ENCODE measurements at regions not wholly inside any gene's neighbourhood (a gene's known extent, or its start where the extent isn't known, plus 50 kb on each side); places are given as distances from the start of the nearest gene placed in this dataset.

DNA sequence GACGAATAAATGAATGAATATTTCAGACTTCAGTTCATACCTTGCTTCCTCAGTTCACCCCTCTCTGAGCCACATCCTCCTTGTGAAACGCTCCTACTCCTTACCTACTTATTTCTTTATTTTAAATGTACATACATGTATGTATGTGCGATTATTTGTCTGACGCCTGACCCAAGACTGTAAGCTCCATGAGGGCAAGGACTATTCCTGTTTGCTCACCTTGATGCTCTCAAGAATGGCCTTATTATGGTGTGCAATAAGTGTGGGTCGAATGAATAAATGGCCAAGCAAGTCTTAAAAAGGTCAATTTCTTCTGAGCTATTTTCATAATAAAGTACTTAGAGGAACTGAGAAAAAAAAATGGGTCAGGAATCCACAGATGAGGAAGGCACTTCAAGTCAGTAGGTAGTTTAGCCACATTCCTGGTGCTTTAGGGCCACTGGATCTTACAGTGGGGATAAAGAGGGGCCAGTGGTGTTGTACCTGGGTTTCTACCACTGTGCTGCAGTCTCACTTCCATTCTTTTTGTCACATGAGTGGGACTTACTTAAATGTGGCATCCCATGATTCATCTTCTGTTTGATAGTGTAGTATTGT is 74.7 kb downstream of the SDC1 start:
- no peak for DNase-seq

DNA sequence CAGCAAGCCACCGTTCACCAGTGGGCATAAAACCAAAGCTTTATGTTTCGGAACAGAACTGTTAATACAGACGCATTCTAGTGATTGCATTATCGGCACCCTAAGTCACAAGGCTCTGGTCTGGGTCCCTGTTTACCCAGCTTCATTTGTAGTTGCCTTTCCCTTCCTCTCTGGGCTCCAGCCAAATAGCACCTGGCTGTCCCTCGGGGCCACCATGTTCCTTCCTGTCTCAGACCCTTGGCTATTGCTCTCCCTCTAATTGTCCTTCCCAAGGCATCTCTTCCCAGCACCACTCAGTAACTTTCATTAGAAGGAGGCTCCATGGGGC is 75.3 kb downstream of the SDC1 start:
- intact Hi-C loops (cut with DNase I): no loop called here
- ATAC-seq (ENCODE audit: poor library complexity) (no peak), DNase-seq (no peak)

More for the DNA sequence above, 74.7 kb downstream of the SDC1 start:
- intact Hi-C loops (cut with DNase I): no loop called here
- ATAC-seq (ENCODE audit: poor library complexity): no peak

DNA sequence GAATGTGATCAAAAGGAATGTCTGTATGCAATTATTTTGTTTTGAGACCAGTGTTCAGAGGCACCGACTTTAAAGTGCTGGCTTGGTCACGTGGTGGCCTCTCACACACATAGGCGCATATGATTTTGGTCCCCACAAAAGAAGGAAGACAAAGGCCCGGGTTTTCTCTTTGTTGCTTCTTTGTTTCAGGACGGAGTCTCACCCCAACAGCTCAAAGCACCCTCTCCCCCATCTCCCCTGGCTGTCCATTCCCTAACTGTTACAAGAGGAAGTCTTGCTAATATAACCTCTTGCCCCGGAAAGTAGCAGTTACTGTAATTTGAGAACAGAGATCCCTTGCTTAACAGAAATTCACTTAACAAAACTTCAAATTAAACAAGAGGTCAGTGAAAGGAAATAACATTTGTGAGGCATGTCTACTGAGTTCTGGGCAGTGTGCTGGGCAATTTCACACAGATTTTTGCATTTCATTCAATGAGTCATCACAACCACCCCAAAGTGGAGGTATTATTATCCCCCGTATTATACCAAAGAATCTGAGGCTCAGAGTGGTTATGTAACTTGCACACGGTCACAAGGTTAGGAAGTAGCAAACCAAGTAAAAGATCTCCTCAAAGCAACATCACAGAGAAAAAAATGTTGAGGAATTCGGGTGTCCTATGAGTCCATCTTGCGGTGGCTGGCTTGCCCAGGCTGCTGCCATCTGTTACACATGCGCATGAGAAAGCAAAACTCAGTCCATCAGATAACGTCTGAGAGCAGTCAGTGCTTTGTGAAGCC is 75.8 kb downstream of the SDC1 start:
- DNase-seq (no peak), ATAC-seq (ENCODE audit: poor library complexity) (no peak)
- intact Hi-C loops (cut with DNase I): no loop called here

DNA sequence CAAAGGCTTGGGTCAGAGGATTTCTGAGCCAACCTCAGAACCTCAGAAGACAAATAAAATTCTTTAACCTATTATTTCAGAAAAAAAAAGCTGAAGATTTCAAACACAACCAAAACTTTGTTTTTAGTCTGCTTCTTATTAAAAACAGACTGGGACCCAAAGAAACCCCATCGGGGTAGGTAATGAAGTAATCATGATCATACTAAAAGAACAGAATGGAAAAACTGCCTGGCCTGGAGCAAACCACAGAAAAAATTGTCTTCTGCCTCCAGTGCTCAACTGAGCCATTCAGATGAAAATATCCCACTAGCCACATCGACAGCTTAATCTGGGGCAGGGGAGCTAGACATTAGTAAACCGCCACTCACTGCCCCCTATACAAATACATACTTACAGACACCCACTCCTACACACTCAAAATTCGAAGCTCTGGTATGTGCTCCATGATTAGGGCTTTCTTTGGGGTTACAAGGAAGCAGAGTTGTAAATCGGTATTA is 76.5 kb downstream of the SDC1 start:
- DNase-seq (no peak), ATAC-seq (ENCODE audit: poor library complexity) (no peak)
- intact Hi-C loops (cut with DNase I): no loop called here

DNA sequence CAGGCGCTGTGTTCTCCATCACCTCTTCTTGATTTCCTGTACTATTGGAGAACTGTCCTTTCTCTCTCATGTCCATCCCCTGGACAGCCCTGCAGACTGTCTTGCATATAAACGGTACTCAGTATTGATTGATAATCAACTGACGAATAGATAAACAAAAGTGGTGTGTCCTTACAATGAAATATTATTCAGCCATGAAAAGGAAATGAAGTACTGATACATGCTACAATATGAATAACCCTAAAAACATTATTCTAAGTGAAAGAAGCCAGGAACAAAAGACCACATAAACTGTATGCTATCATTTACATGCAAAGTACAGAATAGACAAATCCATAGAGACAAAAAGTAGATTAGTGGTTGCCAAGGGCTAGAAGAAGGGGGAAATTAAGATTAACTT is 77.6 kb downstream of the SDC1 start:
- intact Hi-C loops (cut with DNase I): no loop called here
- DNase-seq (no peak), ATAC-seq (ENCODE audit: poor library complexity) (no peak)

DNA sequence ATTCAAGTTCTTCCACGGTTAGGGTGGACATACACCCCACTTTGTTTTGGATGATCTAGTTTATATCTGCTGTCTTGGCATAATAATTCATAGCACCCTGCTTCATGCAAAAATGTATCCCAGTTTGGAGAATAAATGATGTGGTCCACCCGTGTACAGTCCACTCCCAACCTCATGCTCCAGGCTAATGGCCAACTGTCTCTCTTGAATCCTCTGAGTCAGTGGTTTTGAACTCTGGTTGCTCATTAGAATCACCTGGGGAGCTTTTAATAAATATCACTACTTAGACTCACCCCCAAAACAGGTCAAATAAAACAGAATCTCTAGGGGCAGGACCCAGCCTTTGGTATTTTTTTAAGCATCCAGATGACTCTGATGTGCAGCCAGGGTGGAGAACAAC is 78.5 kb downstream of the SDC1 start:
- ATAC-seq (ENCODE audit: poor library complexity) (no peak), DNase-seq (no peak)
- intact Hi-C loops (cut with DNase I): no loop called here

DNA sequence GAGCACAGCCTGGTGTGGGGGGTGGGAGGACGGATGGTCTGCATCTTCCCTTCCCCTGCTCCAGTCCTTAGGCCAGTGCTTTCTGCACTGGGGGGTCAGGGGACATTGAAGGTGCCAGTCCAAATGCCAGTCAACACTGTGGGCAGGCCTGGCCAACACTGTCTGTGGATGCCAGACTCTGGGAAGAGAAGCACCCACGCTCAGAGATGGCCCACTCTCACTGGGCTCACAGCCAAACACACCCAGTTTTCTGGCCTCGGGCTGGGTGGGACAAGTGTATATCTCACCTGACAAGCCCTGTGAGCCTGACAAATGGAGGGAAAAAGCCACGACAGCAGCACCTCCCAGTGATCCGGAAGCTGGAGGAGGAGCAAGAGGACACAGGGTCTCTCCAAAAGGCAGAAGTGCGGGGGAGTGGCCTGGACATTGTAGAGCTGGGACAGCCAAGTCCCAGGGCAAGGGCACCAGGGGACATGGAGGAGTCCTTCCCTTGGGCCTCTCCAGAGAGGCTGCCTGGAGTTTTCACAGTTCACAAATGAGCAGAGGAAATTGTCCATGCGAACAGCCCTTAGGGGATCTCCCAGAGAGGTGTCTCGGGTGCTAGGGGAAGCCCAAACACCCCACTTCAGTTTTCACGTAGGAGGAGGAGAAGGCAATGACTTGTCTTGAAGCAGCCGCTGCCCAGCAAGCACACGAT is 79.3 kb downstream of the SDC1 start:
- ATAC-seq (ENCODE audit: poor library complexity) (peak; percentile 25), DNase-seq (no peak)
- intact Hi-C loops (cut with DNase I): no loop called here

DNA sequence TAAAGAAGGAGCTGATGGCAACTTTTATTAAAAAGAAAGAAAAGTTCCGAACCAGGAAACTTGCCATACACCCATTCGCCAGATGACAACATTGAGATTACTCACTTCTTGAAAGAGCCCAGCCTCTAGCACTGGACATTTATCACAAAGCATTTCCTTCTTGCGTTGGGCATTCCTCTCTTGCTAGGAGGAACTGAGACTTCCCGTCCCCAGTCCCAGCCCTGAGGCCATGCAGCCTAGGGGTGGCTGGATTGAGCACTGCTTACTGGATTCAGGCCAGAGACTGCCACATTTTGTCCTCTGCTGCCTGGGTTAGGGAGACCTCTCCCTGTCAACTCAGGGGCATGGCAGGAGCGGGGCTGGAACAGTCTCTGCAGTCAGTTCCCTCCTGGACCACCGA is 80.1 kb downstream of the SDC1 start:
- DNase-seq (no peak), ATAC-seq (ENCODE audit: poor library complexity) (no peak)
- intact Hi-C loops (cut with DNase I): no loop called here

DNA sequence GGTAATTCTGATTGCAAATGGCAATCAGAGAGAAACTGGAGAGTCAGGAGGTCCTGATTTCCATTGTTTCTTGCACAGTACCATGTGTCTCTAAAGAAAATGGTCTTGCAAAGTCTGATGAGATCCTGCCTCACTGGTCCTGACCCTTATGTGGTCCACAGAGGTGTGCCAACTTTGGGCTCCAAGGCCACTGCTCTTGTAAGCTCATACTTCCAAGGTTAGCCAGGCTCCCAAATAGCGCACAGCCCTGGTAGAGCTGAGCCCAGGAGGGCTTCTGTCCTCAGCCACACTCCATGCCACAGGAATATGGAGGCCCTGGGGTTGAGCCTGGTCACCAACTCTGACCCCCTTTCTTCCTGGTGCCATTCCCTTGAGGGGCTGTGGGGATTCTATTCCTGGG is 80.7 kb downstream of the SDC1 start:
- intact Hi-C loops (cut with DNase I): no loop called here
- ATAC-seq (ENCODE audit: poor library complexity) (no peak), DNase-seq (no peak)

DNA sequence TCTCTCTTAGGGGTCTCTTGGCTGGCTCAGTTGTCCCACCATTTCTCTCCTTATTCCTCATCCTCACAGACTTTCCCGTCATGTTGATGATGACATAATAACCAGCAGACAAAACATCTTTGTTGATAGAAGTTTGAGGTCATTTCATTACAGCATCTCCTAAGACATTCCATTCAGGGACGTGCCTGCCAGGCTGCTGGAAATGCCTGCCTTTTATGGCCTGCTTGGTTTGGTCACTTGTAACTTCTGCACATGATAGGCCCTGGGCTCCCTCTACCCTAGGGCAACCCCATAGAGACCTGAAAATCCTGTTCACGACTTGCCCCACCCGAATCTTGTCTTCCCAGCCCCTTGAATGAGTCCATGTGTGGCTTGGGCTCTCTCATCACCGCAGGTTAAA is 81.7 kb downstream of the SDC1 start:
- no peak for ATAC-seq (ENCODE audit: poor library complexity)
- no peak for DNase-seq
- intact Hi-C loops (cut with DNase I): no loop called here

DNA sequence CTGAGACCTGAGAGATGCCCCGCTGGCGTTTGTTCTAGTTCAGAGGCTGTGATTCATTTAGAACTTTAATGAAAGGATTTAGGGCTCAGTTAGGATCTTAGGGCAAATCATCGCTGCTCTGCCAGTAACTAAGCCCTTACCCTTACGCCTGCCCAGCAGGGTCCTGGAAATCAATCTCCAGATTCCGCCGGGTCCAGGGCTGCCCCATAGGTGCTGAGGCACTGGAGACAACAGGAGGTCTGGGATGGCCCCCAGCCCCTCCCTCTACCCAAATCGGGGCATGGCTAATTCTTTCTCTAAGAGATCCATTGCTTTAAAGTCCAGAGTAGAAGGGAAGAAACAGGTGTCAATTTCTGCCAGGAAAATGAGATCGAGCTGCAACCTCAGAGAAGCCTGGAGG is 83.1 kb downstream of the SDC1 start:
- no peak for DNase-seq
- no peak for ATAC-seq (ENCODE audit: poor library complexity)
- intact Hi-C loops (cut with DNase I): no loop called here

DNA sequence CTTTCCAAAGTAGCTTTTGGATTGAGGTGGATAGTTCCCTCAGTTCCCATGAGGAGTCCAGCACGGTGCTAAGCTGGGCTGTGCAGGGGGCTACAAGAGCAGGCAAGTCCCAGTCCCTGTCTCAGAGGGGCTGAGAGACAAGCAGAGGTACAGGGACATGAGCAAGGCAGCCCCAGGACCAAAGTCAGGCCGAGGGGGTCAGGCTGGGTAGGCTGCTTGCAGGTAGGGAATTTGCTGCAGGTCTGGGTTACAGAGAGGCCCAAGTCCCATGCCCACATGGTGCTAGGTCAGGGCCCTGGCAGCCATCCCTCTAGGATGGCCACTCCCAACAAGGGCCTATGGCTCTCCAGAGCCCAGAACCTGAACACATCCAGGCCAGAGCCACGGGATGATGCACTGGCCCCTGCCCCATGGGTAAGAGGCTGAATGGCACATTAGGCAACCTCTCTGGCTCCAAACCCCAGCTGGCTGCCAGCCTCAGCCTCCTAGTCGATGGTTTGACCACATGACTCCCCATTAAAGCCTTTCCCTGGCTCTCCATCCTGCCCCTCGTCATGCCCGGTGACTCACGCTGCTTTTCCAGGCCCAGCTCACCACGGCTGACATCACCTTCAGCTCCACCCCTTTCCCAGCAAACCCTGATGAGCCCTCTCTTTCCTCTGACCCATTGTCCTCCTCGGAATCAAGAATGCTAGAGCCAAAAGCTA is 83.7 kb downstream of the SDC1 start:
- peak; percentile 40 for ATAC-seq (ENCODE audit: poor library complexity)
- DNase-seq: peak; percentile 54
- intact Hi-C loops (cut with DNase I): no loop called here

DNA sequence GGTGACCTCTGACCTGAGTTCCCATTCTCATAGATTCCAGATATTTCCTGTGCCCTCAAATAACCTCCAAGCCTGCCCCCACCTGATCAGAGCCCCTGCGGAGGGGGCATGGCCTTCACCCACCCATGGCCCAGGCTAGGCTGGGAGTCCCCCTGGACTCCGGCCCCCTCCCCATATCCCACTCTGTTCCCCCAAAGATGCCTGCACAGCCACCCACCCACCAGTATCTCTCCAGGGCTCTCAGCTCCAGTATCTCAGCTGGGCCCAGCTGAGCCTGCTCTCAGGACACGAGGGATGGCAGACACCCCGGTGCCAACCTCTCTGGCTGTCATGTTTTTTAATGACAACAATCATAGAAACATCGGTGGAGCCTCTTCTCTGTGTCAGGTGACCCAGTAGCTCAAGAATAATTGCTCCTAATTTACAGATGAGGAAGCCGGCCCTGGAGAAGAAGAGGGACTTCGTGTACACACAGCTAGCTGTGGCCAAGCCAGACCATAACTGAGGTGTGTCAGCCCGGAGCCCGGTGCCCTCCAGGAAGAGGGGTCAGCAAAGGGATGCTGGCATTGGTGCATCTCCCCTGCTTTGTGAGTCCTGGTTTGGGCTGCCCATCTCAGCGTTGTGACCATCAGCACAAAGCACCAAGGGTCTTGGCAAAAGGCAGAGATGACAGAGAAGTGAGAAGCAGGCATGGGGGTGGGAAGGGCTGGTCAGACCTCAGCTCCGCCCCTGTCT is 84.4 kb downstream of the SDC1 start:
- intact Hi-C loops (cut with DNase I): no loop called here
- ATAC-seq (ENCODE audit: poor library complexity) (no peak), DNase-seq (no peak)

DNA sequence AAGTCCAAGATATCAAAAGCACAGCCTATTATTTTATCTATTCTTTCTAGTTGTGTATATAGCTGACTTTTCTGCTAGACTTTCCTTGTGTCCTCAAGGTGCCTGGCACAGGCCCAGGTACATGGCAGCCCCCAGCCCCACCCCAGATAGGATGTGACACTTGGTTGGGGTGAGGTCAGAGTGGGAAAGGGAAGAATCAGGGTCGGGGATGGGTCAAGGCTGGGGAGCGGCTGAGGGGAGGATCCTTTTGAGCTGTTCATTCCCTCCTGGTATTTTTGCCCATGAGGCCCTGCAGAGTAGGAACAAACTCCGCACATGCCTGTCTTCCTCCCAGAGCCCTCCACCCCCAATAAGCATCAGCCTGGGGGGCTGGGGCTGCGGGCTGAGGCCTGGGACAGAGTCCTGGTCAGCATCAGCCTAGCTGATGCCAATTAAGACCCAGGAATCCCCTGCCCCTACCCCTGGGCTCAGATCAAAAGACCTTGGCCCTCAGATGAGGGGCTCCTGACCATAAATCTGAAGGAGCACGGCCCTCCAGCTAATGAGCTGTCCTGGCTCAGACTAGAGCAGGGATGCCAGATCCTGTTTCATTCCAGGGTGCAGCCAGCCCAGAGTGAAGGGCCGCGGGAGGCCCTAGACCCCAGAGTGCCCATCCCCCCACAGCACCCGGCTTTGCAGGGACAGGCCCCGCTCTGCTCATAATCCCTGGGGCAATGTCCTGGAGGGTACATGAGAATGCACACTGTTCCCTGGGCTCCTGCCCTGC is 85.3 kb downstream of the SDC1 start:
- no peak for DNase-seq
- intact Hi-C loops (cut with DNase I): no loop called here
- ATAC-seq (ENCODE audit: poor library complexity): no peak

DNA sequence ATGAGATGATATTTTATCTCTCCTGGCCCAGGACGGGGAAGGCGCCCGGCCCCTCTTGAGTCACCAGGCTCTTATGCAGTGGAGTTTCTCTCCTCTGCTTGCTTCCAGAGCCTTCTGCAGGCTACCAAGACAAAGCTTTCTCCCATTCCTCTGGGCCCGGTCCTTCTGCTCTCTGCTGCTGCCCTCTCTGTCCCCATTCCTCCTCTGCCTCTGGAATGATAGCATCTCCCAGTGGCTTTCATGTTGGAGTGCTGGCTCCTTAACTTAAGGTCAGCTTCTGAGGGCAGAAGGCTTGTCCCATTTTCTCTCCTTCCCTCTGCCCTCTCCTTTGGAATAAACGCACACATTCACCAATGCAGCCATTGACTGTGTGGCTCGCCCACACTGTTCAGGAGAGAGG is 86.2 kb downstream of the SDC1 start:
- DNase-seq (no peak), ATAC-seq (ENCODE audit: poor library complexity) (no peak)
- intact Hi-C loops (cut with DNase I): no loop called here

DNA sequence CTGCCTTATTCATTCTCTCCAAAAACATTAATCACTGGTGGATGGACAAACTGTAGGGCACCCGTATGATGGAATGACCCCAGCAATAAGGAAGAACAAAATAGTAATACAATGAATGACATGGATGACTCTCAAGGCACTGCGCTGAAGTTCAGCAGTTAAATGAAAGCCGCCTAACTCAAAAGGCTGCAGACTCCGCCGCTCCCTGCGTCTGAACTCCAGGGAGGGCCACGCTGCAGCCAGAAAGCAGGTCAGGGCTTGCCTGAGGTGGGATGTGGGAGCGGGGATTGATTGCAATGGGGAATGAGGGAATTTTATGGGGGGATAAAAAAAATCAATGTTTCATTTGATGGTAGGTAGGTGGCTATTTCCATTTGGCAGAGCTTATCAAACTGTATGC is 86.5 kb upstream of the LAPTM4A start:
- intact Hi-C loops (cut with DNase I): no loop called here
- no peak for ATAC-seq (ENCODE audit: poor library complexity)

DNA sequence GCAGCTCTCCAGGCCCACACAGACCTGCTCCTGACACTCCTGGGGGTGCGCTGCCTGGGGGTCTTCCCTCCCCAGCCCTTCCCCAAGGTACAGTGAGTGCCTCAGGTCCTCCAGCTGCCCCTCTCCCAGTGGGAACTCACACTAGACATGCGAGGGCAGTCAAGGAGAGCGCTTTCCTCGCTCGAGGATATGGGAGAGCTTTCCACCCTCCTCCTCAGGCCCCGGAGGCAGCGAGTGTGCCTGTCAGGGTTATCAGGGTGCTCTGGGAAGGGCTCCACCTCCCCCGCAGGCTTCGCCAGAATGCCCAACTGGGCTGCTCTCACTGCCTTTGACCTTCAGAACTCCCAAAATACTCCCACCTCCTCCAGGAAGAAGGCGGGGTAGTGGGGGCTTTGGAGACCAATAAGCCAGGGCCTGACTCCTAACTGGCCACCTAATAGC is 85.7 kb upstream of the LAPTM4A start:
- DNase-seq: no peak
- intact Hi-C loops (cut with DNase I): no loop called here
- ATAC-seq (ENCODE audit: poor library complexity): no peak

More for the DNA sequence above, 86.5 kb upstream of the LAPTM4A start:
- DNase-seq: no peak

DNA sequence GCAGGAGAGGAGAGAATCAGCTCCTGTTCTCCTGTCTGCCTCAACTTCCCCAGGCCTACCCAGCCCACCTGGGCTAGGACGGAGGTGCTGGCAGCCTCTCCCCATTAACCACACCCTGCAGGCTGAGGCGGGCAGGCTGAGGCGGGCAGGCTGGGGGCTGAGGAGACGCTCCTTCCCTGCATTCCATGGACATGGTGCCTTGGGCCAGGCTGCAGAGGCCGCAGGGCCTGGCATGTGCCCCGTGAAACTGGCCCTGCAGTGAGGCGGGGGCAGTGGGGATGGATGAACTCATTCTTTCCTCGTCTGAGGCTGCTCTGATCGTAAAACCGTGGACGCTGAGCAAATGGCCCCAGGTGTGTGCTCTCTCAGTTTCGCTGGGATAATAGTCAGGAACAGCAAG is 84.7 kb upstream of the LAPTM4A start:
- no peak for DNase-seq
- intact Hi-C loops (cut with DNase I): no loop called here

More for the DNA sequence above, 84.7 kb upstream of the LAPTM4A start:
- ATAC-seq (ENCODE audit: poor library complexity): no peak

Data from Right ventricle myocardium superior (tissue), 1 donor.